H1 (cell line): ENCODE measurements at regions not wholly inside any gene's neighbourhood (a gene's known extent, or its start where the extent isn't known, plus 50 kb on each side); places are given as distances from the start of the nearest gene placed in this dataset.

Source experiments
- CTCF ChIA-PET: fragments of 300-600 bp; sonication (Branson Sonifier 250); formaldehyde crosslinking; loops from one replicate; lab custom pipeline; 2021; ENCODE audit not compliant: partially characterized antibody; lab: Charles Lee
- POLR2A ChIA-PET: fragments of 300-600 bp; sonication (Branson Sonifier 250); formaldehyde crosslinking; loops from one replicate; lab custom pipeline; 2021; ENCODE audit warnings: inconsistent platforms; ENCODE audit not compliant: partially characterized antibody; lab: Charles Lee
- DNase-seq, 2 experiments: peaks; one replicate each; pipeline versions ENCODE4 v3.0.0 to v3.0.0-alpha.2; 2010 to 2022; ENCODE audit warnings: low spot score in 2 of 2, low read depth in 1 of 2, mixed read lengths in 1 of 2
- FAIRE-seq: peaks from 2 replicates; lab custom pipeline; 2011; peaks lifted over from hg19 to GRCh38; lab: Jason Lieb, UNC
- H2AFZ ChIP-seq: 2 replicates; pipeline ENCODE4 v1.8.1; 2012; ENCODE audit warnings: low read length, inconsistent platforms
- H2AK5ac ChIP-seq: 2 replicates; pipeline ENCODE4 v1.6.1; 2013; ENCODE audit warnings: low read depth, low read length
- H2BK120ac ChIP-seq: replicated peaks from 2 replicates; pipeline ENCODE3; 2013; ENCODE audit warnings: low read depth, low read length, inconsistent platforms
- H2BK12ac ChIP-seq: 2 replicates; pipeline ENCODE4 v1.6.1; 2013; ENCODE audit warnings: low read depth, low read length
- H2BK15ac ChIP-seq: 2 replicates; pipeline ENCODE4 v1.6.1; 2013; ENCODE audit warnings: low read length
- H2BK20ac ChIP-seq: 2 replicates; pipeline ENCODE4 v1.6.1; 2013; ENCODE audit warnings: low read length
- H2BK5ac ChIP-seq: 2 replicates; pipeline ENCODE4 v1.6.1; 2013; ENCODE audit warnings: low read depth, low read length
- H3K14ac ChIP-seq: 2 replicates; pipeline ENCODE4 v1.6.1; 2013; ENCODE audit warnings: inconsistent platforms; ENCODE audit not compliant: insufficient read length
- H3K18ac ChIP-seq: 2 replicates; pipeline ENCODE4 v1.6.1; 2013; ENCODE audit warnings: low read length; ENCODE audit errors: extremely low read depth
- H3K23ac ChIP-seq: 2 replicates; pipeline ENCODE4 v1.6.1; 2013; ENCODE audit warnings: inconsistent platforms; ENCODE audit not compliant: insufficient read length
- H3K23me2 ChIP-seq: 2 replicates; pipeline ENCODE4 v1.6.1; 2013; ENCODE audit warnings: low read depth, low read length
- H3K27ac ChIP-seq: 2 replicates; pipeline ENCODE4 v1.6.1; 2011; ENCODE audit warnings: low read depth, low read length, inconsistent platforms
- H3K27me3 ChIP-seq, 4 experiments: replicated peaks in 1 of 4; 1 replicate in 1 of 4; 2 replicates in 3 of 4; pipeline versions ENCODE4 v1.6.1 to v1.8.1; 2011 to 2013; ENCODE audit warnings: low read length in 3 of 4, mild to moderate bottlenecking in 3 of 4, inconsistent platforms in 2 of 4, mixed read lengths in 2 of 4, moderate library complexity in 1 of 4; ENCODE audit not compliant: control insufficient read depth in 3 of 4, insufficient read depth in 3 of 4; ENCODE audit errors: extremely low read depth in 1 of 4
- H3K36me3 ChIP-seq, 4 experiments: 2 replicates each; pipeline versions ENCODE4 v1.6.1 to v1.8.1; 2011 to 2013; ENCODE audit warnings: mild to moderate bottlenecking in 4 of 4, low read length in 3 of 4, moderate library complexity in 2 of 4, control low read depth in 1 of 4, inconsistent platforms in 1 of 4; ENCODE audit not compliant: insufficient read depth in 4 of 4, control insufficient read depth in 2 of 4
- H3K4ac ChIP-seq: replicated peaks from 2 replicates; pipeline ENCODE3; 2013; ENCODE audit warnings: low read length, low read depth, mixed read lengths, inconsistent platforms; ENCODE audit not compliant: insufficient read length
- H3K4me1 ChIP-seq, 4 experiments: replicated peaks in 1 of 4; 1 replicate in 1 of 4; 2 replicates in 3 of 4; pipeline versions ENCODE4 v1.6.1 to v1.8.1; 2011 to 2013; ENCODE audit warnings: low read length in 3 of 4, inconsistent platforms in 2 of 4, mixed read lengths in 1 of 4; ENCODE audit not compliant: insufficient read depth in 4 of 4, control insufficient read depth in 3 of 4
- H3K4me2 ChIP-seq, 2 experiments: 2 replicates each; pipeline versions ENCODE4 v1.6.1 to v1.8.1; 2011 to 2013; ENCODE audit warnings: low read depth in 2 of 2, low read length in 2 of 2, control low read depth in 1 of 2, inconsistent platforms in 1 of 2, mild to moderate bottlenecking in 1 of 2; ENCODE audit not compliant: insufficient read depth in 1 of 2
- H3K4me3 ChIP-seq, 4 experiments: fragments of 200-600, 300-600 bp in 1 of 4; sonication (generic), shearing (Covaris generic), sonication (Bioruptor Twin) in 1 of 4; 2 replicates each; pipeline versions ENCODE4 v1.5.1 to v1.8.1; 2011 to 2016; ENCODE audit warnings: low read length in 4 of 4, low read depth in 3 of 4, control low read depth in 2 of 4, inconsistent platforms in 2 of 4, mild to moderate bottlenecking in 2 of 4, mixed read lengths in 1 of 4, moderate library complexity in 1 of 4; ENCODE audit not compliant: insufficient read depth in 2 of 4; ENCODE audit errors: extremely low read depth in 1 of 4
- H3K56ac ChIP-seq: replicated peaks from 2 replicates; pipeline ENCODE3; 2013; ENCODE audit warnings: low read depth, mild to moderate bottlenecking, mixed read lengths, low read length, inconsistent platforms; ENCODE audit not compliant: insufficient read length
- H3K79me1 ChIP-seq: 2 replicates; pipeline ENCODE4 v1.6.1; 2013; ENCODE audit warnings: low read depth, low read length, control low read depth
- H3K79me2 ChIP-seq, 2 experiments: 2 replicates each; pipeline versions ENCODE4 v1.6.1 to v1.8.1; 2012 to 2013; ENCODE audit warnings: low read length in 2 of 2, mild to moderate bottlenecking in 2 of 2, inconsistent platforms in 1 of 2; ENCODE audit not compliant: insufficient read depth in 2 of 2, control insufficient read depth in 1 of 2
- H3K9ac ChIP-seq, 4 experiments: replicated peaks in 1 of 4; 1 replicate in 1 of 4; 2 replicates in 3 of 4; pipeline versions ENCODE4 v1.6.1 to v1.8.1; 2011 to 2013; ENCODE audit warnings: low read depth in 3 of 4, low read length in 3 of 4, control low read depth in 2 of 4, mild to moderate bottlenecking in 2 of 4, moderate library complexity in 2 of 4, inconsistent platforms in 1 of 4; ENCODE audit errors: extremely low read depth in 1 of 4
- H3K9me3 ChIP-seq, 2 experiments: 2 replicates each; pipeline versions ENCODE4 v1.6.1 to v1.8.1; 2012 to 2013; ENCODE audit warnings: mild to moderate bottlenecking in 2 of 2, moderate library complexity in 2 of 2, control low read depth in 1 of 2, inconsistent platforms in 1 of 2, low read depth in 1 of 2, low read length in 1 of 2, mixed read lengths in 1 of 2; ENCODE audit not compliant: insufficient read depth in 2 of 2
- H4K20me1 ChIP-seq, 2 experiments: replicated peaks in 1 of 2; 2 replicates each; pipeline versions ENCODE3 to v1.8.1; 2011 to 2013; ENCODE audit warnings: inconsistent platforms in 2 of 2, low read length in 2 of 2, mild to moderate bottlenecking in 1 of 2; ENCODE audit not compliant: insufficient read depth in 2 of 2, control insufficient read depth in 1 of 2
- H4K5ac ChIP-seq: 2 replicates; pipeline ENCODE4 v1.6.1; 2013; ENCODE audit warnings: low read length, low read depth, mixed read lengths, inconsistent platforms; ENCODE audit not compliant: insufficient read length
- H4K8ac ChIP-seq: 2 replicates; pipeline ENCODE4 v1.8.0; 2013; ENCODE audit warnings: mild to moderate bottlenecking, moderate library complexity, low read length, inconsistent platforms; ENCODE audit not compliant: insufficient read depth; ENCODE audit errors: extremely low read depth
- H4K91ac ChIP-seq: replicated peaks from 2 replicates; pipeline ENCODE3; 2013; ENCODE audit warnings: low read length, mixed read lengths, inconsistent platforms; ENCODE audit not compliant: insufficient read length
- ASH2L ChIP-seq: fragments of 200-600, 300-600 bp; sonication (generic); IDR thresholded peaks from one replicate; pipeline ENCODE4 v1.7.1; 2017; ENCODE audit warnings: low read length
- CBX8 ChIP-seq: fragments of 300-800, 300-1000 bp; sonication (generic); IDR thresholded peaks from 2 replicates; pipeline ENCODE4 v1.7.1; 2016; ENCODE audit warnings: low read depth, low read length, borderline replicate concordance
- CEBPB ChIP-seq: IDR thresholded peaks from 2 replicates; pipeline ENCODE4 v1.6.1; 2012; ENCODE audit warnings: low read depth, low read length
- JUND ChIP-seq: IDR thresholded peaks from 2 replicates; pipeline ENCODE4 v1.6.1; 2011; ENCODE audit warnings: mild to moderate bottlenecking, improper control_type of control experiment, low read length
- MAFK ChIP-seq: IDR thresholded peaks from 2 replicates; pipeline ENCODE4 v1.6.1; 2012; ENCODE audit warnings: low read depth, mild to moderate bottlenecking, improper control_type of control experiment, low read length
- NANOG ChIP-seq: IDR thresholded peaks from 2 replicates; pipeline ENCODE4 v1.6.1; 2011; ENCODE audit warnings: low read length, low read depth, mild to moderate bottlenecking, inconsistent platforms; ENCODE audit not compliant: insufficient read depth, poor library complexity, severe bottlenecking
- NRF1 ChIP-seq: IDR thresholded peaks from 2 replicates; pipeline ENCODE4 v1.6.1; 2011; ENCODE audit warnings: mild to moderate bottlenecking, low read depth, low read length, improper control_type of control experiment
- RAD21 ChIP-seq, 2 experiments: IDR thresholded peaks in 1 of 2; conservative IDR thresholded peaks in 1 of 2; 2 replicates each; pipeline ENCODE4 v1.6.1; 2011; ENCODE audit warnings: low read depth in 2 of 2, low read length in 2 of 2, improper control_type of control experiment in 1 of 2, inconsistent platforms in 1 of 2, mild to moderate bottlenecking in 1 of 2, moderate library complexity in 1 of 2
- RBBP5 ChIP-seq: IDR thresholded peaks from 2 replicates; pipeline ENCODE4 v1.7.1; 2012; ENCODE audit warnings: low read depth, mild to moderate bottlenecking, inconsistent platforms, low read length, moderate library complexity, borderline replicate concordance
- SAP30 ChIP-seq: fragments of 300-600 bp; sonication (generic); IDR thresholded peaks from 2 replicates; pipeline ENCODE4 v1.7.1; 2012; ENCODE audit warnings: low read length, moderate library complexity, mild to moderate bottlenecking, inconsistent platforms; ENCODE audit not compliant: insufficient read depth, insufficient replicate concordance
- SIX5 ChIP-seq: IDR thresholded peaks from 2 replicates; pipeline ENCODE4 v1.6.1; 2011; ENCODE audit warnings: mild to moderate bottlenecking, low read depth, low read length
- TAF7 ChIP-seq: optimal IDR thresholded peaks from 2 replicates; pipeline ENCODE3; 2011; ENCODE audit warnings: low read depth, mild to moderate bottlenecking, inconsistent platforms, low read length, moderate library complexity, borderline replicate concordance
- TBP ChIP-seq: IDR thresholded peaks from 2 replicates; pipeline ENCODE4 v1.6.1; 2011; ENCODE audit warnings: low read depth, low read length, improper control_type of control experiment
- ZNF274 ChIP-seq: IDR thresholded peaks from 2 replicates; pipeline ENCODE4 v1.7.0; 2012; ENCODE audit warnings: low read length, borderline replicate concordance; ENCODE audit errors: extremely low read depth
- WGBS, 2 experiments: shearing (Covaris generic) in 1 of 2; methylation state at CpG; one replicate each; pipeline versions ENCODE4 v1.1.6 to v1.1.7; 2013 to 2015; ENCODE audit warnings: low lambda C conversion rate in 2 of 2, mixed read lengths in 2 of 2, inconsistent platforms in 1 of 2, low coverage in 1 of 2, missing lambda C conversion rate in 1 of 2; ENCODE audit not compliant: insufficient replicate concordance in 2 of 2, insufficient coverage in 1 of 2, insufficient read length in 1 of 2; ENCODE audit errors: extremely low coverage in 1 of 2, missing lambda C conversion rate in 1 of 2; 5-methylcytosine and 5-hydroxymethylcytosine counted together

DNA sequence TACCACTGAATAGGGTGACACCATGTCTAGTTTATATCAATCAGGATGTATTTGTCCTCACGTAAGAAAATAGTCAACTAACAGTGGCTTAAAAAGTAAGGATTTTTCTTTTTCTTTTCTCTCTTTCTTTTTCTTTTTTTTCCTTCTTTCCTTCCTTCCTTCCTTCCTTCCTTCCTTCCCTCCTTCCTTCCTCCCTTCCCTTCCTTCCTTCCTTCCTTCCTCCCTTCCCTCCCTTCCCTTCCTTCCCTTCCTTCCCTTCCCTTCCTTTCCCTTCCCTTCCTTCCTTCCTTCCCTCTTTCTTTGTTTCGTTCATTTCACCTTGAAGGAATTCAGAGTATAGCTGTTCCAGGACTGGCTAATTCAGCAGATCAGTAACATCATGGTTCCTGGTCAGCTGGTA, 83.2 kb downstream of the SOX4 start:
- Histone ChIP-seq H3K56ac (no peak overlapping the region), H3K27ac (no peak overlapping the region), H2BK5ac (no peak overlapping the region), H3K14ac (no peak overlapping the region), H4K5ac (no peak overlapping the region), H4K8ac (no peak overlapping the region), H2AFZ (no peak overlapping the region), H3K4me3 (no peak overlapping the region), H3K4me2 (no peak overlapping the region), H2BK12ac (no peak overlapping the region), H4K91ac (no peak overlapping the region), H3K79me1 (peaks cover 7% of the 10 kb centered on the region), H3K18ac (peak overlapping the region; percentile 28; the same call in 1 of the 2 replicates), H2AK5ac (no peak overlapping the region), H3K79me2 (peaks cover 38 to 94% of the 10 kb centered on the region in 2 experiments), H2BK15ac (no peak overlapping the region), H3K4ac (no peak overlapping the region), H3K23ac (no peak overlapping the region), H3K4me1 (peaks cover 0 to 11% (median 5%) of the 10 kb centered on the region in 4 experiments; a peak in 2 of 7 replicates), H4K20me1 (peaks cover 5 to 7% of the 10 kb centered on the region in 2 experiments), H3K23me2 (no peaks in the 10 kb centered on the region; the same call in 1 of the 2 replicates), H2BK120ac (no peak overlapping the region), H3K9ac (no peak overlapping the region), H2BK20ac (no peak overlapping the region), H3K36me3 (peaks cover 0 to 29% (median 2%) of the 10 kb centered on the region in 4 experiments; a peak in 2 of 8 replicates), H3K9me3 (no peaks in the 10 kb centered on the region), H3K27me3 (no peaks in the 10 kb centered on the region)
- 72% methylated on average over 2 of the region's 2 CpGs; no CpG with 5 or more reads in 1 of the 2 experiments for WGBS, 2 experiments
- no peak for FAIRE-seq
- DNase-seq: no peak
- ChIA-PET CTCF (interaction anchor here (0.6 kb wide), 1 partner anchor 77 kb away, joined by 4 read pairs; no protein-coding TSS in a partner anchor), POLR2A (interaction anchor here (0.6 kb wide), 1 partner anchor 15 kb away, joined by 3 read pairs; no protein-coding TSS in a partner anchor)
- TF ChIP-seq CBX8 (no peak), TBP (no peak), RAD21 (IDR thresholded peaks at IDR 0.05 in 1 of 2, conservative IDR thresholded peaks at IDR 0.05 in 1 of 2; ENCODE audit: low read depth in 2 of 2, low read length in 2 of 2) (no peak), MAFK (no peak), ZNF274 (no peak), SAP30 (no peak), JUND (no peak), ASH2L (no peak), TAF7 (no peak), NANOG (no peak), SIX5 (no peak), CEBPB (no peak), NRF1 (no peak), RBBP5 (no peak)
